Activated naive CD4-positive, alpha-beta T cell treated with anti-CD3 and anti-CD28 coated beads for 36 hours (primary cell): ENCODE measurements at regions not wholly inside any gene's neighbourhood (a gene's known extent, or its start where the extent isn't known, plus 50 kb on each side); places are given as distances from the start of the nearest gene placed in this dataset.
A peak's percentile ranks its signal among the peaks of the same experiment; 100 is the strongest.
"Not testable (repeated sequence)": the region's sequence is repeated elsewhere in the genome, so short reads cannot be mapped to it uniquely, and the experiment has no call there.

Source experiments
- CTCF ChIA-PET: fragments of 350-600 bp; sonication (Branson Sonifier 250); formaldehyde crosslinking; loops from one replicate; lab custom pipeline; 2021; ENCODE audit warnings: antibody characterized with exemption; lab: Charles Lee
- DNase-seq: peaks from one replicate; pipeline ENCODE4 v3.0.0-alpha.2; 2020
- H3K27ac Mint-ChIP-seq: one replicate; pipeline ENCODE4 v1.8.0; 2021; ENCODE audit warnings: mild to moderate bottlenecking, mixed read lengths
- H3K27me3 Mint-ChIP-seq: one replicate; pipeline ENCODE4 v1.8.0; 2021; ENCODE audit warnings: low read depth, mixed read lengths
- H3K36me3 Mint-ChIP-seq: one replicate; pipeline ENCODE4 v1.8.0; 2021; ENCODE audit warnings: low read depth, mixed read lengths
- H3K4me1 Mint-ChIP-seq: one replicate; pipeline ENCODE4 v1.8.0; 2021; ENCODE audit warnings: low read depth, mixed read lengths
- H3K4me3 Mint-ChIP-seq: one replicate; pipeline ENCODE4 v1.8.0; 2021; ENCODE audit warnings: mild to moderate bottlenecking, moderate library complexity, mixed read lengths
- H3K9me3 Mint-ChIP-seq: one replicate; pipeline ENCODE4 v1.8.0; 2021; ENCODE audit warnings: mixed read lengths
- intact Hi-C: fragments of 100-400 bp; cut with micrococcal nuclease; formaldehyde crosslinking; loops from one replicate; pipeline ENCODE4 v1.15.1; 2023

GRCh38 chr3:75334299-75334698 lies 329.8 kb upstream of the FRG2C start:
- Mint-ChIP-seq H3K36me3 (no peaks in the 10 kb centered on the region), H3K9me3 (no peaks in the 10 kb centered on the region), H3K27ac (no peak overlapping the region), H3K4me3 (no peak overlapping the region), H3K27me3 (no peaks in the 10 kb centered on the region), H3K4me1 (no peaks in the 10 kb centered on the region)
- CTCF ChIA-PET = no interaction called here
- no peak for DNase-seq
- intact Hi-C loops = no loop called here

- CTCF ChIA-PET = no interaction called here
- Mint-ChIP-seq H3K9me3 (no peaks in the 10 kb centered on the region), H3K4me1 (no peaks in the 10 kb centered on the region), H3K4me3 (no peak overlapping the region), H3K27ac (no peak overlapping the region), H3K27me3 (no peaks in the 10 kb centered on the region), H3K36me3 (no peaks in the 10 kb centered on the region)
- intact Hi-C loops = no loop called here
- no peak for DNase-seq
Measured at GRCh38 chr3:75337226-75337900, 326.8 kb upstream of the FRG2C start.

GRCh38 chr3:75338342-75338741 lies 325.8 kb upstream of the FRG2C start:
- no peak overlapping the region for H3K27ac Mint-ChIP-seq
- no peak for DNase-seq
- no peak overlapping the region for H3K4me3 Mint-ChIP-seq
- intact Hi-C loops = no loop called here
- no peaks in the 10 kb centered on the region for H3K9me3 Mint-ChIP-seq
- no peaks in the 10 kb centered on the region for H3K4me1 Mint-ChIP-seq
- no peaks in the 10 kb centered on the region for H3K27me3 Mint-ChIP-seq
- H3K36me3 Mint-ChIP-seq = no peaks in the 10 kb centered on the region
- CTCF ChIA-PET = no interaction called here

- intact Hi-C loops = no loop called here
- Mint-ChIP-seq H3K36me3 (no peaks in the 10 kb centered on the region), H3K27me3 (peaks cover 3% of the 10 kb centered on the region), H3K27ac (no peak overlapping the region), H3K4me1 (no peaks in the 10 kb centered on the region), H3K9me3 (no peaks in the 10 kb centered on the region), H3K4me3 (no peak overlapping the region)
- DNase-seq = no peak
- CTCF ChIA-PET = no interaction called here
Measured at GRCh38 chr3:75341324-75342067, 322.6 kb upstream of the FRG2C start.

GRCh38 chr3:75342425-75342824 lies 321.7 kb upstream of the FRG2C start:
- CTCF ChIA-PET = no interaction called here
- H3K27me3 Mint-ChIP-seq = peaks cover 3% of the 10 kb centered on the region
- H3K36me3 Mint-ChIP-seq = no peaks in the 10 kb centered on the region
- no peaks in the 10 kb centered on the region for H3K9me3 Mint-ChIP-seq
- intact Hi-C loops = no loop called here
- H3K27ac Mint-ChIP-seq = no peak overlapping the region
- H3K4me1 Mint-ChIP-seq = no peaks in the 10 kb centered on the region
- H3K4me3 Mint-ChIP-seq = no peak overlapping the region
- DNase-seq = no peak

- H3K36me3 Mint-ChIP-seq, H3K27ac Mint-ChIP-seq, H3K4me3 Mint-ChIP-seq, H3K9me3 Mint-ChIP-seq, intact Hi-C loops, H3K27me3 Mint-ChIP-seq, CTCF ChIA-PET, H3K4me1 Mint-ChIP-seq, DNase-seq: not testable (repeated sequence)
Measured at GRCh38 chr3:75350536-75350935, 313.6 kb upstream of the FRG2C start.

- DNase-seq = peak; percentile 81
- not testable (repeated sequence) for H3K9me3 Mint-ChIP-seq, H3K4me1 Mint-ChIP-seq, H3K27ac Mint-ChIP-seq, H3K4me3 Mint-ChIP-seq, H3K27me3 Mint-ChIP-seq, H3K36me3 Mint-ChIP-seq
- intact Hi-C loops = loop anchor here (1.0 to 5.0 kb wide), 3 partner anchors 67 to 280 kb away; no protein-coding TSS in a partner anchor
- CTCF ChIA-PET = interaction anchor here (1.0 to 1.5 kb wide), 2 partner anchors 60 to 172 kb away, joined by 3 to 4 read pairs; no protein-coding TSS in a partner anchor
Measured at GRCh38 chr3:75362086-75362784, 301.9 kb upstream of the FRG2C start.

- CTCF ChIA-PET, H3K9me3 Mint-ChIP-seq, H3K36me3 Mint-ChIP-seq, H3K27me3 Mint-ChIP-seq, H3K4me1 Mint-ChIP-seq, H3K27ac Mint-ChIP-seq, intact Hi-C loops, H3K4me3 Mint-ChIP-seq, DNase-seq: not testable (repeated sequence)
Measured at GRCh38 chr3:75372964-75373363, 291.2 kb upstream of the FRG2C start.

GRCh38 chr3:75379840-75380239 lies 284.3 kb upstream of the FRG2C start:
- H3K4me3 Mint-ChIP-seq, H3K36me3 Mint-ChIP-seq, H3K9me3 Mint-ChIP-seq, DNase-seq, H3K27ac Mint-ChIP-seq, intact Hi-C loops, CTCF ChIA-PET, H3K27me3 Mint-ChIP-seq, H3K4me1 Mint-ChIP-seq: not testable (repeated sequence)

- no peaks in the 10 kb centered on the region for H3K4me1 Mint-ChIP-seq
- DNase-seq = no peak
- peaks cover 7% of the 10 kb centered on the region for H3K9me3 Mint-ChIP-seq
- no peaks in the 10 kb centered on the region for H3K36me3 Mint-ChIP-seq
- CTCF ChIA-PET = no interaction called here
- no peak overlapping the region for H3K27ac Mint-ChIP-seq
- intact Hi-C loops = no loop called here
- peaks cover 2% of the 10 kb centered on the region for H3K27me3 Mint-ChIP-seq
- no peak overlapping the region for H3K4me3 Mint-ChIP-seq
Measured at GRCh38 chr3:75380276-75380771, 283.8 kb upstream of the FRG2C start.

- intact Hi-C loops, H3K9me3 Mint-ChIP-seq, H3K27me3 Mint-ChIP-seq, H3K36me3 Mint-ChIP-seq, H3K27ac Mint-ChIP-seq, H3K4me3 Mint-ChIP-seq, H3K4me1 Mint-ChIP-seq, DNase-seq, CTCF ChIA-PET: not testable (repeated sequence)
Measured at GRCh38 chr3:75384016-75384415, 280.1 kb upstream of the FRG2C start.

GRCh38 chr3:75388486-75389124 lies 275.5 kb upstream of the FRG2C start:
- H3K9me3 Mint-ChIP-seq, H3K4me3 Mint-ChIP-seq, H3K27ac Mint-ChIP-seq, DNase-seq, CTCF ChIA-PET, intact Hi-C loops, H3K36me3 Mint-ChIP-seq, H3K27me3 Mint-ChIP-seq, H3K4me1 Mint-ChIP-seq: not testable (repeated sequence)
